Testis (tissue), 2 donors: ENCODE measurements at regions not wholly inside any gene's neighbourhood (a gene's known extent, or its start where the extent isn't known, plus 50 kb on each side); places are given as distances from the start of the nearest gene placed in this dataset.

Experiments used
- POLR2A ChIP-seq: fragments of 450-650 bp; IDR thresholded peaks from one replicate; pipeline ENCODE4 v1.6.1; 2017; ENCODE audit warnings: antibody characterized with exemption, mild to moderate bottlenecking, moderate library complexity
- TF ChIP-seq, protein P1 (sequence below), 3 experiments: fragments of 450-650 bp in 2 of 3; fragments of 200-600 bp in 1 of 3; sonication (generic) in 1 of 3; IDR thresholded peaks; one replicate each; pipeline ENCODE4 v1.5.1; 2016 to 2019; ENCODE audit warnings: antibody characterized with exemption in 3 of 3, mild to moderate bottlenecking in 2 of 3, moderate library complexity in 1 of 3

DNA sequence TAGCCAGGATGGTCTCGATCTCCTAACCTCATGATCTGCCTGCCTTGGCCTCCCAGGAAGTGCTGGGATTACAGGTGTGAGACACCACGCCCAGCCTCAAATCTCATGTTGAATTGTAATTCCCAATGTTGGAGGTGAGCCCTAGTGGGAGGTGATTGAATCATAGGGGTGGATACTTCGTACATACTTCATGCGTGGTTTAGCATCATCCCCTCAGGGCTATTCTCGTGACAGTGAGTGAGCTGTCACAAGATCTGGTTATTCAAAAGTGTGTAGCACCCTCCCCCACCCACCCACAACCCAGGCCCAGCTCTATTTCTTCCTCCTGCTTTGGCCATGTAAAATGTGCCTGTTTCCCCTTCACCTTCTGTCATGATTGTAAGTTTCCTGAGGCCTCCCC lies 236.9 kb upstream of the IL12A start:
- TF ChIP-seq, protein P1, sequence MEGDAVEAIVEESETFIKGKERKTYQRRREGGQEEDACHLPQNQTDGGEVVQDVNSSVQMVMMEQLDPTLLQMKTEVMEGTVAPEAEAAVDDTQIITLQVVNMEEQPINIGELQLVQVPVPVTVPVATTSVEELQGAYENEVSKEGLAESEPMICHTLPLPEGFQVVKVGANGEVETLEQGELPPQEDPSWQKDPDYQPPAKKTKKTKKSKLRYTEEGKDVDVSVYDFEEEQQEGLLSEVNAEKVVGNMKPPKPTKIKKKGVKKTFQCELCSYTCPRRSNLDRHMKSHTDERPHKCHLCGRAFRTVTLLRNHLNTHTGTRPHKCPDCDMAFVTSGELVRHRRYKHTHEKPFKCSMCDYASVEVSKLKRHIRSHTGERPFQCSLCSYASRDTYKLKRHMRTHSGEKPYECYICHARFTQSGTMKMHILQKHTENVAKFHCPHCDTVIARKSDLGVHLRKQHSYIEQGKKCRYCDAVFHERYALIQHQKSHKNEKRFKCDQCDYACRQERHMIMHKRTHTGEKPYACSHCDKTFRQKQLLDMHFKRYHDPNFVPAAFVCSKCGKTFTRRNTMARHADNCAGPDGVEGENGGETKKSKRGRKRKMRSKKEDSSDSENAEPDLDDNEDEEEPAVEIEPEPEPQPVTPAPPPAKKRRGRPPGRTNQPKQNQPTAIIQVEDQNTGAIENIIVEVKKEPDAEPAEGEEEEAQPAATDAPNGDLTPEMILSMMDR (IDR thresholded peaks at IDR 0.05) = no peak
- no peak for TF ChIP-seq POLR2A
